HepG2 (cell line): ENCODE measurements at regions not wholly inside any gene's neighbourhood (a gene's known extent, or its start where the extent isn't known, plus 50 kb on each side); places are given as distances from the start of the nearest gene placed in this dataset.

Source experiments
- ATAC-seq: fragments of 200-7000 bp; cut with Tn5 transposase; 3 replicates; pipeline ENCODE4 v1.9.1; 2020; ENCODE audit warnings: mild to moderate bottlenecking, moderate library complexity
- BruUV-seq: library from RNA; stranded (reverse); fragments of 400-500 nt; replicated peaks from 2 replicates; lab custom pipeline; 2021; lab: Mats Ljungman, UMichigan
- CTCF ChIA-PET: fragments of 300-600 bp; formaldehyde crosslinking; extraction: SDS; loops from one replicate; lab custom pipeline; 2021; ENCODE audit warnings: low total read pairs, inconsistent platforms, low intra/inter-chr PET ratio; lab: Yijun Ruan, JAX
- POLR2A ChIA-PET: fragments of 350-600 bp; sonication (Branson Sonifier 250); formaldehyde crosslinking; loops from one replicate; lab custom pipeline; 2020; ENCODE audit warnings: antibody characterized with exemption, inconsistent platforms; lab: Yijun Ruan, JAX
- DNase-seq: peaks from one replicate; pipeline ENCODE4 v3.0.0-alpha.2; 2015; ENCODE audit warnings: low spot score
- FAIRE-seq: peaks from 3 replicates; lab custom pipeline; 2011; peaks lifted over from hg19 to GRCh38; lab: Jason Lieb, UNC
- H2AFZ ChIP-seq: one replicate; pipeline ENCODE4 v1.6.1; 2011; ENCODE audit warnings: low read length, inconsistent platforms
- H3K27ac ChIP-seq: fragments of 300-600 bp; 3 replicates; pipeline ENCODE4 v1.8.0; 2011; ENCODE audit warnings: mixed run types, mild to moderate bottlenecking, mixed read lengths, low read length, inconsistent platforms; ENCODE audit not compliant: insufficient read depth; ENCODE audit errors: extremely low read length
- H3K27me3 ChIP-seq, 2 experiments: fragments of 200-600 bp in 1 of 2; 2 replicates in 1 of 2; 3 replicates in 1 of 2; pipeline versions ENCODE4 v1.6.0 to v1.8.0; 2011; ENCODE audit warnings: low read length in 2 of 2, mild to moderate bottlenecking in 2 of 2, moderate library complexity in 2 of 2, inconsistent platforms in 1 of 2; ENCODE audit not compliant: insufficient read depth in 2 of 2, control insufficient read depth in 1 of 2
- H3K36me3 ChIP-seq, 2 experiments: fragments of 200-600 bp in 1 of 2; replicated peaks in 1 of 2; 2 replicates in 1 of 2; 3 replicates in 1 of 2; pipeline versions ENCODE4 v1.5.1 to v1.8.0; 2011; ENCODE audit warnings: low read length in 2 of 2, inconsistent platforms in 1 of 2; ENCODE audit not compliant: insufficient read depth in 2 of 2, control insufficient read depth in 1 of 2
- H3K4me1 ChIP-seq: 2 replicates; pipeline ENCODE4 v1.5.1; 2012; ENCODE audit warnings: low read length, inconsistent platforms; ENCODE audit not compliant: insufficient read depth
- H3K4me2 ChIP-seq: 2 replicates; pipeline ENCODE4 v1.6.0; 2011; ENCODE audit warnings: low read depth, low read length, inconsistent platforms
- H3K4me3 ChIP-seq, 3 experiments: fragments of 200-600 bp in 1 of 3; sonication (generic), shearing (Covaris generic) in 1 of 3; replicated peaks in 1 of 3; 2 replicates each; pipeline ENCODE4 v1.5.1; 2011 to 2016; ENCODE audit warnings: low read length in 3 of 3, inconsistent platforms in 2 of 3, low read depth in 2 of 3, mild to moderate bottlenecking in 2 of 3, control low read depth in 1 of 3, mixed read lengths in 1 of 3; ENCODE audit not compliant: insufficient read depth in 1 of 3
- H3K79me2 ChIP-seq: one replicate; pipeline ENCODE4 v1.6.1; 2011; ENCODE audit warnings: low read length, inconsistent platforms; ENCODE audit not compliant: insufficient read depth
- H3K9ac ChIP-seq: 2 replicates; pipeline ENCODE4 v1.6.0; 2011; ENCODE audit warnings: mild to moderate bottlenecking, low read depth, low read length, inconsistent platforms; ENCODE audit not compliant: insufficient read depth
- H3K9me3 ChIP-seq: 2 replicates; pipeline ENCODE4 v1.5.1; 2012; ENCODE audit warnings: mild to moderate bottlenecking, low read length
- H4K20me1 ChIP-seq: 2 replicates; pipeline ENCODE4 v1.6.0; 2011; ENCODE audit warnings: inconsistent platforms, mild to moderate bottlenecking, low read length, moderate library complexity; ENCODE audit not compliant: insufficient read depth
- CEBPB ChIP-seq: IDR thresholded peaks from 2 replicates; pipeline ENCODE4 v1.6.1; 2011; ENCODE audit warnings: low read depth, low read length, improper control_type of control experiment, borderline replicate concordance
- FOXP1 ChIP-seq, 2 experiments: fragments of 450-650 bp in 1 of 2; IDR thresholded peaks; 2 replicates each; pipeline ENCODE4 v1.6.1; 2017 to 2018; ENCODE audit warnings: antibody characterized with exemption in 1 of 2
- KAT2B ChIP-seq: fragments of 150-350 bp; IDR thresholded peaks from 2 replicates; pipeline ENCODE4 v1.6.1; 2014; ENCODE audit warnings: low read depth, low read length, borderline replicate concordance
- NR2F2 ChIP-seq: IDR thresholded peaks from 2 replicates; pipeline ENCODE4 v1.6.1; 2012; ENCODE audit warnings: low read depth, inconsistent platforms, borderline replicate concordance
- NR2F6 ChIP-seq, 2 experiments: IDR thresholded peaks; 2 replicates each; pipeline ENCODE4 v1.6.1; 2016; ENCODE audit warnings: antibody characterized with exemption in 1 of 2, mild to moderate bottlenecking in 1 of 2
- PAXIP1 ChIP-seq: sonication (generic); formaldehyde crosslinking; conservative IDR thresholded peaks from 2 replicates; pipeline ENCODE4 v1.4.0; 2020; ENCODE audit warnings: mild to moderate bottlenecking, missing genetic modification reagents, moderate library complexity
- POGZ ChIP-seq: sonication (generic); formaldehyde crosslinking; IDR thresholded peaks from 2 replicates; pipeline ENCODE4 v1.4.0; 2020; ENCODE audit warnings: mild to moderate bottlenecking, missing genetic modification reagents
- SOX6 ChIP-seq, 2 experiments: fragments of 450-650 bp in 1 of 2; sonication (generic) in 1 of 2; formaldehyde crosslinking in 1 of 2; IDR thresholded peaks; 2 replicates each; pipeline versions ENCODE4 v1.4.0 to v1.6.1; 2017 to 2020; ENCODE audit warnings: antibody characterized with exemption in 1 of 2, mild to moderate bottlenecking in 1 of 2, missing genetic modification reagents in 1 of 2
- SP5 ChIP-seq: IDR thresholded peaks from 2 replicates; pipeline ENCODE4 v1.6.1; 2016; ENCODE audit warnings: low read depth, borderline replicate concordance
- ZFP36 ChIP-seq: fragments of 150-350 bp; IDR thresholded peaks from 2 replicates; pipeline ENCODE4 v1.6.1; 2018; ENCODE audit warnings: borderline replicate concordance, low read length, low read depth; ENCODE audit not compliant: partially characterized antibody
- ZMYM4 ChIP-seq: sonication (generic); formaldehyde crosslinking; IDR thresholded peaks from 2 replicates; pipeline ENCODE4 v1.8.1; 2023; ENCODE audit warnings: mild to moderate bottlenecking, missing genetic modification reagents
- WGBS: methylation state at CpG from one replicate; pipeline ENCODE4 v1.1.6; 2017; ENCODE audit warnings: low lambda C conversion rate; 5-methylcytosine and 5-hydroxymethylcytosine counted together
- in situ Hi-C: cut with HindIII; loops from 2 replicates; pipeline ENCODE4 v1.10.0; 2017; ENCODE audit warnings: low pct_unique_long_range_greater_than_20kb; ENCODE audit not compliant: extremely low pct_ligation_motif_present
- intact Hi-C: fragments of 100-400 bp; cut with micrococcal nuclease; formaldehyde crosslinking; loops from one replicate; pipeline ENCODE4 v1.10.0; 2022; ENCODE audit not compliant: unreplicated experiment

- H3K79me2 ChIP-seq, result no peaks in the 10 kb centered on the region
- CTCF ChIA-PET, result no interaction called here
- H4K20me1 ChIP-seq, result no peaks in the 10 kb centered on the region
- no peak overlapping the region for H3K9ac ChIP-seq
- H3K9me3 ChIP-seq, result no peaks in the 10 kb centered on the region
- intact Hi-C loops (no loop called here), in situ Hi-C loops (no loop called here)
- H2AFZ ChIP-seq, result no peak overlapping the region
- DNase-seq (no peak), ATAC-seq (peak; percentile 86), FAIRE-seq (no peak)
- no peak overlapping the region for H3K27ac ChIP-seq
- no TSS peak for BruUV-seq
- no peaks in the 10 kb centered on the region for H3K4me1 ChIP-seq
- POLR2A ChIA-PET, result no interaction called here
- TF ChIP-seq NR2F6 (IDR thresholded peaks at IDR 0.05) (peak; percentile 50; the same call in 1 of the 2 replicates), NR2F6 (CRISPR knock-in tag; IDR thresholded peaks at IDR 0.05) (no peak), POGZ (CRISPR knock-in tag) (peak; percentile 48; the same call in 1 of the 2 replicates), ZMYM4 (CRISPR knock-in tag) (peak; percentile 50; the same call in 1 of the 2 replicates), FOXP1 (IDR thresholded peaks at IDR 0.05) (no peak), FOXP1 (CRISPR knock-in tag; IDR thresholded peaks at IDR 0.05) (peak; percentile 43; the same call in 1 of the 2 replicates), CEBPB (peak; percentile 33; the same call in 1 of the 2 replicates), NR2F2 (peak; percentile 72), SP5 (CRISPR knock-in tag) (no peak), SOX6 (IDR thresholded peaks at IDR 0.05) (no peak), SOX6 (CRISPR knock-in tag; IDR thresholded peaks at IDR 0.05) (peak; percentile 43; the same call in 1 of the 2 replicates), KAT2B (0 out of 2 replicates have a peak, but pooled peaks have one; percentile 20), PAXIP1 (peak; percentile 31; the same call in 1 of the 2 replicates), ZFP36 (no peak)
- H3K4me2 ChIP-seq, result no peak overlapping the region
- no peaks in the 10 kb centered on the region for H3K36me3 ChIP-seq
- 13% methylated on average over 4 of the region's 4 CpGs for WGBS
- no peaks in the 10 kb centered on the region for H3K27me3 ChIP-seq
- no peak overlapping the region for H3K4me3 ChIP-seq
Observed at GRCh38 chr4:189221691-189222090, 719.0 kb upstream of the FRG1 start.
